Dermis blood vessel endothelial cell (primary cell): ENCODE measurements at regions not wholly inside any gene's neighbourhood (a gene's known extent, or its start where the extent isn't known, plus 50 kb on each side); places are given as distances from the start of the nearest gene placed in this dataset.
A peak's percentile ranks its signal among the peaks of the same experiment; 100 is the strongest.
"Not testable (repeated sequence)": the region's sequence is repeated elsewhere in the genome, so short reads cannot be mapped to it uniquely, and the experiment has no call there.

Experiments
- DNase-seq: peaks from one replicate; pipeline ENCODE4 v3.0.0; 2010

- DNase-seq = not testable (repeated sequence)
Measured at GRCh38 chr7:142636107-142636506, 113.2 kb upstream of the PRSS1 start.

GRCh38 chr7:142632271-142633134 lies 116.8 kb upstream of the PRSS1 start:
- DNase-seq = peak; percentile 82

GRCh38 chr7:142629588-142630260 lies 119.5 kb upstream of the PRSS1 start:
- peak; percentile 4 for DNase-seq

- no peak for DNase-seq
Measured at GRCh38 chr7:142628945-142629344, 120.3 kb upstream of the PRSS1 start.

GRCh38 chr7:142627223-142627622 lies 122.0 kb upstream of the PRSS1 start:
- not testable (repeated sequence) for DNase-seq

- DNase-seq = peak; percentile 79
Measured at GRCh38 chr7:142626420-142627035, 122.7 kb upstream of the PRSS1 start.

- not testable (repeated sequence) for DNase-seq
Measured at GRCh38 chr7:142625216-142625615, 124.1 kb upstream of the PRSS1 start.

GRCh38 chr7:142620402-142620801 lies 128.9 kb upstream of the PRSS1 start:
- no peak for DNase-seq

- DNase-seq = no peak
Measured at GRCh38 chr7:142618655-142619351, 130.5 kb upstream of the PRSS1 start.

GRCh38 chr7:142616842-142617241 lies 132.4 kb upstream of the PRSS1 start:
- DNase-seq = no peak

GRCh38 chr7:142616121-142616643 lies 133.1 kb upstream of the PRSS1 start:
- no peak for DNase-seq

- no peak for DNase-seq
Measured at GRCh38 chr7:142615508-142615907, 133.8 kb upstream of the PRSS1 start.

- DNase-seq = no peak
Measured at GRCh38 chr7:142614116-142614515, 135.2 kb upstream of the PRSS1 start.

- DNase-seq = peak; percentile 26
Measured at GRCh38 chr7:142612237-142612881, 136.9 kb upstream of the PRSS1 start.

GRCh38 chr7:142611566-142612236 lies 137.6 kb upstream of the PRSS1 start:
- DNase-seq = no peak

GRCh38 chr7:142608630-142609428 lies 140.4 kb upstream of the PRSS1 start:
- no peak for DNase-seq

- DNase-seq = no peak
Measured at GRCh38 chr7:142607351-142607750, 141.9 kb upstream of the PRSS1 start.

GRCh38 chr7:142606081-142606480 lies 143.2 kb upstream of the PRSS1 start:
- DNase-seq = no peak

GRCh38 chr7:142604671-142605070 lies 144.6 kb upstream of the PRSS1 start:
- DNase-seq = no peak

- peak; percentile 82 for DNase-seq
Measured at GRCh38 chr7:142603870-142604448, 145.3 kb upstream of the PRSS1 start.
